ENCODE measurements at regions not wholly inside any gene's neighbourhood (a gene's known extent, or its start where the extent isn't known, plus 50 kb on each side); places are given as distances from the start of the nearest gene placed in this dataset.
A peak's percentile ranks its signal among the peaks of the same experiment; 100 is the strongest.

- Histone ChIP-seq H2AFZ (no peak overlapping the region), H3K36me3 (ENCODE audit: control insufficient read depth, insufficient read depth, low read length) (no peaks in the 10 kb centered on the region), H3K4me1 (no peaks in the 10 kb centered on the region), H3K4me3 (ENCODE audit: low read depth, low read length) (no peak overlapping the region), H3K9me3 (ENCODE audit: control insufficient read depth, low read length) (no peaks in the 10 kb centered on the region), H3K27me3 (ENCODE audit: control insufficient read depth, insufficient read depth, low read length) (no peaks in the 10 kb centered on the region), H3K79me2 (no peaks in the 10 kb centered on the region), H3K4me2 (ENCODE audit: low read length) (no peak overlapping the region), H3K9ac (no peak overlapping the region), H3K27ac (no peak overlapping the region)
- TF ChIP-seq CTCF (IDR thresholded peaks at IDR 0.05) = no peak
These were observed 195.0 kb downstream of the ZIC1 start for GRCh38 chr3:147604136-147604535.

GRCh38 chr3:147613725-147614124 lies 204.6 kb downstream of the ZIC1 start:
- Histone ChIP-seq H3K27ac (no peak overlapping the region), H3K9me3 (ENCODE audit: control insufficient read depth, low read length) (no peaks in the 10 kb centered on the region), H2AFZ (no peak overlapping the region), H3K9ac (no peak overlapping the region), H3K4me3 (ENCODE audit: low read depth, low read length) (no peak overlapping the region), H3K4me1 (no peaks in the 10 kb centered on the region), H3K4me2 (ENCODE audit: low read length) (no peak overlapping the region), H3K79me2 (no peaks in the 10 kb centered on the region), H3K27me3 (ENCODE audit: control insufficient read depth, insufficient read depth, low read length) (no peaks in the 10 kb centered on the region), H3K36me3 (ENCODE audit: control insufficient read depth, insufficient read depth, low read length) (no peaks in the 10 kb centered on the region)
- no peak for TF ChIP-seq CTCF (IDR thresholded peaks at IDR 0.05)

- TF ChIP-seq CTCF (IDR thresholded peaks at IDR 0.05) = no peak
- Histone ChIP-seq H3K79me2 (no peaks in the 10 kb centered on the region), H3K4me1 (no peaks in the 10 kb centered on the region), H3K27me3 (ENCODE audit: control insufficient read depth, insufficient read depth, low read length) (no peaks in the 10 kb centered on the region), H3K4me3 (ENCODE audit: low read depth, low read length) (no peak overlapping the region), H3K36me3 (ENCODE audit: control insufficient read depth, insufficient read depth, low read length) (no peaks in the 10 kb centered on the region), H2AFZ (peak overlapping the region; percentile 8), H3K27ac (no peak overlapping the region), H3K4me2 (ENCODE audit: low read length) (no peak overlapping the region), H3K9ac (no peak overlapping the region), H3K9me3 (ENCODE audit: control insufficient read depth, low read length) (no peaks in the 10 kb centered on the region)
These were observed 205.0 kb downstream of the ZIC1 start for GRCh38 chr3:147614210-147614609.

- Histone ChIP-seq H3K4me3 (ENCODE audit: low read depth, low read length) (no peak overlapping the region), H3K9me3 (ENCODE audit: control insufficient read depth, low read length) (no peaks in the 10 kb centered on the region), H3K4me2 (ENCODE audit: low read length) (no peak overlapping the region)
These were observed 205.9 kb downstream of the ZIC1 start for GRCh38 chr3:147615035-147615434.

More at GRCh38 chr3:147615035-147615434, 205.9 kb downstream of the ZIC1 start:
- no peak for TF ChIP-seq CTCF (IDR thresholded peaks at IDR 0.05)
- no peaks in the 10 kb centered on the region for H3K4me1 ChIP-seq
- H3K9ac ChIP-seq = no peak overlapping the region
- no peaks in the 10 kb centered on the region for H3K36me3 ChIP-seq (ENCODE audit: control insufficient read depth, insufficient read depth, low read length)
- H3K27me3 ChIP-seq (ENCODE audit: control insufficient read depth, insufficient read depth, low read length) = no peaks in the 10 kb centered on the region
- H3K79me2 ChIP-seq = no peaks in the 10 kb centered on the region
- no peak overlapping the region for H3K27ac ChIP-seq
- no peak overlapping the region for H2AFZ ChIP-seq

Measured in parathyroid adenoma (tissue), 2 donors.